ENCODE measurements at regions not wholly inside any gene's neighbourhood (a gene's known extent, or its start where the extent isn't known, plus 50 kb on each side); places are given as distances from the start of the nearest gene placed in this dataset.
"Not testable (repeated sequence)": the region's sequence is repeated elsewhere in the genome, so short reads cannot be mapped to it uniquely, and the experiment has no call there.

- DNase-seq (ENCODE audit: low read depth): no peak
These were observed 934.9 kb downstream of the SLITRK6 start for GRCh38 chr13:84864341-84864740.

- DNase-seq (ENCODE audit: low read depth): no peak
These were observed 952.1 kb downstream of the SLITRK6 start for GRCh38 chr13:84847107-84847506.

GRCh38 chr13:84845907-84846619 lies 953.2 kb downstream of the SLITRK6 start:
- DNase-seq (ENCODE audit: low read depth): no peak

DNA sequence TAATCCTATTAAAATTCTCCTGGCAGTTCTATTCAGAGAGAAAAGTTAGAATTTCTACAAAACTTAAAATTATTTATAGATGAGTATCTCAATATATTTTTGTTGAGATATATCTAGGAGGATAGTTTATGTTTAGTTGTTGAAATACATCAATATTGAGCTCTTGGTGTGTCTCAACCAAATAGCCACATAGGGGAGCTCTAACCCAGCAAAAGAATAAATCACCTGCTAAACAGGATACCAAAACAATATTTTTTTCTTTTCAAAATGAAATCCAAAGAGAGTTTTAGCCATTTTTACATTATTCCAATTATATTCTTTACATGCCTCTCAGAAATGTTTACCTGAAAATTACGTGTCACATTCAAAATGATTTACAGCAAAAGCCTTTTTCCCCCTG lies 954.7 kb downstream of the SLITRK6 start:
- no peak for DNase-seq (ENCODE audit: low read depth)

DNA sequence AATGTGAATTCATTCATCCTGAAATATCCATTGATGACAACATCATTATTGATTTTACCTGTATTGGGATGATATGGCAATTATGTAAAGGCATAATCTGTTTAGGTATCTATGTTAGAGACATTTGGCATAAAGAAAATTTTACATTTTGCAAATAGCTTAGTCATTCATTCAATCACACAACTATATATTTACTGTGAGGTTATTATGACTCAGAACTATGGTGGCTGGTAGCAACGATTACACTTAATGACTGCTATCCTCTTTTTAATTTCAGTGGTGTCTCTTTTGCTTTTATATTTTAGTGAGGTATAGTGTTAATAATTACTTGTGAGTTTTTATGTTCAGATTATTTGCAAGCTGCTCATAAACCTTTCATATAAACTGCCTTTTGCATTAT lies 955.9 kb downstream of the SLITRK6 start:
- DNase-seq (ENCODE audit: low read depth): no peak

DNA sequence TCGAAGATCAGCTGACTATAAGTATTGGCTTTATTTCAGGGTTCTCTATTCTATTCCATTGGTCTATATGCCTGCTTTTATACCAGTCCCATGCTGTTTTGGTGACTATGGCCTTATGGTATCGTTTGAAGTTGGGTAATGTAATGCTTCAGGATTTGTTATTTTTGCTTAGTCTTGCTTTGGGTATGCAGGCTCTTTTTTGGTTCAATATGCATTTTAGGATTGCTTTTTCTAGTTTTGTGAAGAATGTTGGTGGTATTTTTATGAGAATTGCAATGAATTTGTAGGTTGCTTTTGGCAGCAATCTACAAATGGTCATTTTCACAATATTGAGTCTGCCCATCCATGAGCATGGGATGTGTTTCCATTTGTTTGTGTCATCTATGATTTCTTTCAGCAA lies 951.9 kb upstream of the SLITRK1 start:
- no peak for DNase-seq (ENCODE audit: low read depth)

- DNase-seq (ENCODE audit: low read depth): no peak
These were observed 949.7 kb upstream of the SLITRK1 start for GRCh38 chr13:84831666-84832657.

DNA sequence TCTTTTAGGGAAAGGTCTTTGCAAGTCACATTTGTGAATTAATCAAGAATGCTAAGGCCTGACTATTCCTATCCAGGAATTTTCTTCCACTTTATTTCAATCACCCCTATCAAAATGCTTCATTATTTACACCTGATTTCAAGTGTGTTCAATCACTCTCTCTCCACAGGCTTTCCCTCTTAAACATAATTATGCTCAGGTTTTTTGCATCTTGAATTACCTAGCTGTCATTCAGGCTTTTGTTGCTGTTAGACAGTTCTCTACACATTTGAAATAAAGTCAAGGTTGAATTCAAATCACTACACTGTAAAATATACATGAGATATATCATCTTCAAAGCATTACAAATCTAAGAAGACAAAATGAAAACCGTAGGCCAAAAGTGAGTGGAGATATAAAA lies 941.3 kb upstream of the SLITRK1 start:
- no peak for DNase-seq (ENCODE audit: low read depth)

- DNase-seq (ENCODE audit: low read depth): no peak
These were observed 939.0 kb upstream of the SLITRK1 start for GRCh38 chr13:84821261-84821660.

- no peak for DNase-seq (ENCODE audit: low read depth)
These were observed 934.4 kb upstream of the SLITRK1 start for GRCh38 chr13:84816567-84817105.

GRCh38 chr13:84812789-84813188 lies 930.5 kb upstream of the SLITRK1 start:
- DNase-seq (ENCODE audit: low read depth): no peak

- DNase-seq (ENCODE audit: low read depth): no peak
These were observed 929.8 kb upstream of the SLITRK1 start for GRCh38 chr13:84812078-84812477.

DNA sequence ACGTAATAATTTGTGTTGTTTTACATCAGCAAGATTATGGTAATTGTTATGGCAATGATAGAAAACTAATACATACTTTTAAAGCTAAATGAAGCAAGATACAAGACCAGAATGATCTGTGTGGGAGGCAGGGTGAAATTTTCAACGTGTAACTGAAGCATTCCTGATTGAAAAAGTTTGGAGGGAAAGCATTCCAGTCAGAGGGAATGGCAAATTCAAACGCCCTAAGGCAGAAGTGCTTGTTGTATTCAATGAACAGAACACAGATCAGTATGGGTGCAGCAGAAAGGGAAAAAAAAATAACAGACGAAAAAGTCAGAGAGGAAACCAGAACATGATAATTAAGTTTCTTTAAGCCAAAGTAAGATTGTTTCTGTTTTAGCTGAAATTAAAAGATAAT lies 928.5 kb upstream of the SLITRK1 start:
- no peak for DNase-seq (ENCODE audit: low read depth)

GRCh38 chr13:84802073-84802472 lies 919.8 kb upstream of the SLITRK1 start:
- DNase-seq (ENCODE audit: low read depth): no peak

- DNase-seq (ENCODE audit: low read depth): no peak
These were observed 902.3 kb upstream of the SLITRK1 start for GRCh38 chr13:84784443-84785153.

DNA sequence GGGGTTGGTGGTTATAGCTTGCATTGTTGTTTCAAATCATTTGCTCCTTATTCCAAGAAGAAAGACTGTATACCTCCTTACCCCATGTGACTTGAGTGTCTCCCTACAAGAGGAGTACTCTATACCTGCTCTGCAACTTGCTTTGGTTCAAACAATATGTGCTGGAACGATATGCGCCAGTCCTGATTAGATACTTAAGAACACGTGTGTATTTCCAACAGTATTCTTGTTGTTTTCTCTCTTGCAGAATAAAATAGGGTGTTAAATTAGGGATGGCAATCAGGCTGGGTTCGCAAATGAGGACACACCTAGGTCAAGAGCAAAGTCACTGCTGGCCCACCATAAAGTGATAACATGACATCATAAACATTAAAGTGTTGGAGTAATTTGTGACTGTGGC lies 895.0 kb upstream of the SLITRK1 start:
- DNase-seq (ENCODE audit: low read depth): no peak

DNA sequence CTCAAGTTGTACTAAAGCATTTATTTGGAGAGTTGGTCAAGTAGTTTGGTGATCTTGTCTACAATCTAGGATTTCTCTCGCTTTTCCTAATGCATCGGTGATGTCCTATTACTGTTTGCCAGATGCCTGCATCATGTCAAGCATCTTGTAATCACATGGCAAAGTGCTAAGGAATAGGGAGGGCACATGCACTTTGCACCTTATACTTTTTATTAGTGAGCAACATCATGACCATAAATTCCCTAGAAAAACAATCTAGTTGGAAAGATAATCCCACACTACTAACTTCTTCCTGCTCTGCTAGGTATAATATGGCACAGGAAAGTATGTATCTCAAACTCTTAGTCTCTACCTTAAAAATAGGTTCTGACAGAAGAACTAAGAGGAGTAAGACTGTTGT lies 894.3 kb upstream of the SLITRK1 start:
- no peak for DNase-seq (ENCODE audit: low read depth)

- not testable (repeated sequence) for DNase-seq (ENCODE audit: low read depth)
These were observed 893.6 kb upstream of the SLITRK1 start for GRCh38 chr13:84775920-84776319.

DNA sequence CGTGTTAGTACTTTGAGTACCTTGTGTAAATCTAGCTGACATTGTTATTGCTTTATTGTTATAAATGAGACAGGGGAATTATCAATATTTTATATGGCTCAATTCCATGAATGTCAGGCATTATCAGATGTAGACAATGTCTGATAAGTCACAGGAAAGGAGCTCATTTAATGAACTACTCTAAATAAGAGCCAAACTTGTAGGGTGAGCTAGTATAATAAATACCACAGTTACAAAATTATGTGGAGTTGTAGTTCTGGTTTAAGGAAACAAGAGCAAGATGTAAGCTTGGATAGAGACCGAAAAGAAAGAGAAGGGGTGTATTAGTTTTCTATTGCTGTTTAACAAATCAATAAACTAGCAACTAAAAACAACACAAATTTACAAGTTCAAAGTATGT lies 891.8 kb upstream of the SLITRK1 start:
- no peak for DNase-seq (ENCODE audit: low read depth)

- DNase-seq (ENCODE audit: low read depth): no peak
These were observed 878.7 kb upstream of the SLITRK1 start for GRCh38 chr13:84760956-84761355.

- no peak for DNase-seq (ENCODE audit: low read depth)
These were observed 866.9 kb upstream of the SLITRK1 start for GRCh38 chr13:84749126-84749525.

DNA sequence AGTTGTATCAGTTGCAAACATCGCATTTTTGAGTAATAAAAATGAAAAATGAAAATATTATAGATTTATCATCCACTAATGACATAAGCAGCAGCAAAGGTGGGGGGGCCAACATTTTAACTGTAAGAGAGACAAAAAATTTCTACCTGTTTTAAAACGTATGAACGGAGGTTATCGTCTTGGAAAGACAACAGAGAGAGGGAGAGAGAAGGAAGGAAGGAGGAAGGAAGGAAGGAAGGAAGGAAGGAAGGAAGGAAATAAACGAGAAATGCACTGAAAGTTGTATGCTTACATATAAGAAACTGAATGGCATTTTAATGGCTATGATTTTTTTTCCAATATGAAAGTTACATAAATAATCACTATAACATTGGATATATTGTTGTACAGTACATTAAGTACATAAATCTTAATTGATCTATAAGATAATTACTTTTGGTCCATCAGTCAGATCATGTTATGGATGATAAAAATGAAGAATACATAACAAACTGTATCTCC lies 862.8 kb upstream of the SLITRK1 start:
- DNase-seq (ENCODE audit: low read depth): no peak

Measured in fibroblast of the conjunctiva (primary cell).